H1 (cell line): ENCODE measurements at regions not wholly inside any gene's neighbourhood (a gene's known extent, or its start where the extent isn't known, plus 50 kb on each side); places are given as distances from the start of the nearest gene placed in this dataset.

Source experiments
- CBX8 ChIP-seq: fragments of 300-800, 300-1000 bp; sonication (generic); IDR thresholded peaks from 2 replicates; pipeline ENCODE4 v1.7.1; 2016; ENCODE audit warnings: low read depth, low read length, borderline replicate concordance
- TAF7 ChIP-seq: optimal IDR thresholded peaks from 2 replicates; pipeline ENCODE3; 2011; ENCODE audit warnings: low read depth, mild to moderate bottlenecking, inconsistent platforms, low read length, moderate library complexity, borderline replicate concordance

- TF ChIP-seq CBX8 (no peak), TAF7 (no peak)
Measured at GRCh38 chr2:40975151-40975550, 523.3 kb upstream of the SLC8A1 start (continued).
